HCT116 (cell line): ENCODE measurements at regions not wholly inside any gene's neighbourhood (a gene's known extent, or its start where the extent isn't known, plus 50 kb on each side); places are given as distances from the start of the nearest gene placed in this dataset.

Experiments
- ATAC-seq: fragments of 200-7000 bp; cut with Tn5 transposase; 2 replicates; pipeline ENCODE4 v1.9.1; 2020; ENCODE audit warnings: mild to moderate bottlenecking, moderate library complexity
- BruUV-seq: library from RNA; stranded (reverse); fragments of 400-500 nt; replicated peaks from 2 replicates; lab custom pipeline; 2021; lab: Mats Ljungman, UMichigan
- CTCF ChIA-PET: fragments of 300-600 bp; sonication (Branson Sonifier 250); formaldehyde crosslinking; loops from one replicate; lab custom pipeline; 2021; ENCODE audit warnings: antibody characterized with exemption; lab: Charles Lee
- POLR2A ChIA-PET: fragments of 300-600, 350-600 bp; sonication (Branson Sonifier 250); formaldehyde crosslinking; loops from one replicate; lab custom pipeline; 2021; ENCODE audit warnings: antibody characterized with exemption; lab: Charles Lee
- RAD21 ChIA-PET, 2 experiments: fragments of 300-600 bp; sonication (Branson Sonifier 250); formaldehyde crosslinking; loops; one replicate each; lab custom pipeline; 2023; ENCODE audit warnings: low total read pairs in 2 of 2; ENCODE audit not compliant: uncharacterized antibody in 2 of 2, unreplicated experiment in 2 of 2, low non-redundant PET in 1 of 2; lab: Charles Lee
- DNase-seq: peaks from one replicate; pipeline ENCODE4 v3.0.0-alpha.2; 2010; ENCODE audit warnings: low read depth, low spot score
- H2AFZ ChIP-seq: fragments of 200-600 bp; shearing (Covaris generic), sonication (generic); 2 replicates; pipeline ENCODE4 v1.6.1; 2017; ENCODE audit warnings: low read depth, mixed run types, mixed read lengths, antibody characterized with exemption, low read length; ENCODE audit not compliant: poor library complexity, severe bottlenecking
- H3K27ac ChIP-seq: 2 replicates; pipeline ENCODE4 v1.5.1; 2012; ENCODE audit warnings: low read depth, low read length
- H3K27me3 ChIP-seq: fragments of 200-600 bp; sonication (generic); 2 replicates; pipeline ENCODE4 v1.6.1; 2016; ENCODE audit warnings: mixed run types, low read length, mixed read lengths; ENCODE audit not compliant: insufficient read depth
- H3K36me3 ChIP-seq, 2 experiments: fragments of 200-500 bp in 1 of 2; fragments of 200-600 bp in 1 of 2; sonication (Bioruptor generic) in 1 of 2; sonication (generic) in 1 of 2; 2 replicates each; pipeline versions ENCODE4 v1.5.1 to v1.6.1; 2014 to 2016; ENCODE audit warnings: low read length in 2 of 2, inconsistent platforms in 1 of 2, mixed read lengths in 1 of 2, mixed run types in 1 of 2; ENCODE audit not compliant: insufficient read depth in 2 of 2, control insufficient read depth in 1 of 2
- H3K4me1 ChIP-seq, 2 experiments: fragments of 200-600 bp in 1 of 2; sonication (generic) in 1 of 2; 2 replicates each; pipeline versions ENCODE4 v1.5.1 to v1.6.1; 2012 to 2017; ENCODE audit warnings: low read length in 2 of 2, inconsistent platforms in 1 of 2, mild to moderate bottlenecking in 1 of 2, mixed read lengths in 1 of 2, mixed run types in 1 of 2, moderate library complexity in 1 of 2; ENCODE audit not compliant: insufficient read depth in 2 of 2, control insufficient read depth in 1 of 2
- H3K4me2 ChIP-seq: fragments of 200-600 bp; sonication (generic); 2 replicates; pipeline ENCODE4 v1.6.1; 2017; ENCODE audit warnings: mixed run types, low read length, mixed read lengths
- H3K4me3 ChIP-seq, 2 experiments: fragments of 200-600 bp in 1 of 2; sonication (generic) in 1 of 2; replicated peaks in 1 of 2; 2 replicates each; pipeline ENCODE4 v1.5.1; 2011 to 2016; ENCODE audit warnings: low read length in 2 of 2, control low read depth in 1 of 2, low read depth in 1 of 2, mild to moderate bottlenecking in 1 of 2, mixed read lengths in 1 of 2, mixed run types in 1 of 2
- H3K79me2 ChIP-seq: fragments of 200-600 bp; sonication (generic); 2 replicates; pipeline ENCODE4 v1.6.1; 2017; ENCODE audit warnings: mild to moderate bottlenecking, mixed run types, low read length, moderate library complexity, mixed read lengths; ENCODE audit not compliant: insufficient read depth
- H3K9ac ChIP-seq: fragments of 200-600 bp; sonication (generic); 2 replicates; pipeline ENCODE4 v1.6.1; 2016; ENCODE audit warnings: low read length, mixed read lengths
- H3K9me2 ChIP-seq: fragments of 200-600 bp; sonication (generic), shearing (Covaris generic); 2 replicates; pipeline ENCODE4 v1.6.1; 2017; ENCODE audit warnings: mixed run types, mild to moderate bottlenecking, moderate library complexity; ENCODE audit not compliant: insufficient read depth
- H3K9me3 ChIP-seq, 2 experiments: fragments of 200-500 bp in 1 of 2; fragments of 200-600 bp in 1 of 2; sonication (Bioruptor generic) in 1 of 2; sonication (generic) in 1 of 2; 2 replicates each; pipeline ENCODE4 v1.6.1; 2014 to 2017; ENCODE audit warnings: low read length in 2 of 2, mixed read lengths in 2 of 2, inconsistent platforms in 1 of 2, low read depth in 1 of 2, mild to moderate bottlenecking in 1 of 2, mixed run types in 1 of 2, moderate library complexity in 1 of 2; ENCODE audit not compliant: control insufficient read depth in 1 of 2, insufficient read depth in 1 of 2
- H4K20me1 ChIP-seq: fragments of 200-600 bp; sonication (generic), shearing (Covaris generic); 2 replicates; pipeline ENCODE4 v1.6.1; 2017; ENCODE audit warnings: mixed run types, mild to moderate bottlenecking, moderate library complexity; ENCODE audit not compliant: insufficient read depth
- CBX3 ChIP-seq: IDR thresholded peaks from 2 replicates; pipeline ENCODE4 v1.6.1; 2012; ENCODE audit warnings: low read depth
- CEBPB ChIP-seq: IDR thresholded peaks from 2 replicates; pipeline ENCODE4 v1.6.1; 2012; ENCODE audit warnings: low read depth
- EGR1 ChIP-seq: IDR thresholded peaks from 2 replicates; pipeline ENCODE4 v1.6.1; 2012; ENCODE audit warnings: low read depth
- ELF1 ChIP-seq: IDR thresholded peaks from 2 replicates; pipeline ENCODE4 v1.6.1; 2012; ENCODE audit warnings: low read depth, borderline replicate concordance
- EZH2 ChIP-seq: fragments of 200-600 bp; sonication (generic); IDR thresholded peaks from 2 replicates; pipeline ENCODE4 v1.6.1; 2017; ENCODE audit warnings: antibody characterized with exemption, mixed run types
- EZH2phosphoT487 ChIP-seq: fragments of 200-600 bp; IDR thresholded peaks from 2 replicates; pipeline ENCODE4 v1.6.1; 2018; ENCODE audit warnings: antibody characterized with exemption, borderline replicate concordance
- JUND ChIP-seq: IDR thresholded peaks from 2 replicates; pipeline ENCODE4 v1.6.1; 2012
- POLR2AphosphoS5 ChIP-seq: IDR thresholded peaks from 2 replicates; pipeline ENCODE4 v1.6.1; 2011; ENCODE audit warnings: mild to moderate bottlenecking, low read depth, low read length, moderate library complexity
- RAD21 ChIP-seq: IDR thresholded peaks from 2 replicates; pipeline ENCODE4 v1.6.1; 2012; ENCODE audit warnings: low read depth, mild to moderate bottlenecking
- SIN3A ChIP-seq: IDR thresholded peaks from 2 replicates; pipeline ENCODE4 v1.6.1; 2012; ENCODE audit warnings: low read depth
- SP1 ChIP-seq: IDR thresholded peaks from 2 replicates; pipeline ENCODE4 v1.6.1; 2012; ENCODE audit warnings: low read depth
- SRF ChIP-seq: IDR thresholded peaks from 2 replicates; pipeline ENCODE4 v1.6.1; 2012; ENCODE audit warnings: low read depth
- YY1 ChIP-seq: IDR thresholded peaks from 2 replicates; pipeline ENCODE4 v1.6.1; 2011; ENCODE audit warnings: low read length, low read depth, moderate library complexity, mild to moderate bottlenecking; ENCODE audit not compliant: insufficient replicate concordance; ENCODE audit errors: extremely low read depth
- ZFX ChIP-seq: fragments of 450-650 bp; IDR thresholded peaks from 2 replicates; pipeline ENCODE4 v1.6.1; 2017
- ZNF274 ChIP-seq: fragments of 200-500 bp; sonication (Bioruptor generic); IDR thresholded peaks from 2 replicates; pipeline ENCODE4 v1.6.1; 2014; ENCODE audit warnings: mild to moderate bottlenecking, low read depth, low read length, inconsistent platforms
- intact Hi-C: fragments of 100-400 bp; cut with micrococcal nuclease; formaldehyde crosslinking; loops from 2 replicates; pipeline ENCODE4 v1.10.0; 2022
- TF ChIP-seq, protein P1 (sequence below): IDR thresholded peaks from 2 replicates; pipeline ENCODE4 v1.6.1; 2012
- TF ChIP-seq, protein P2 (sequence below): IDR thresholded peaks from 2 replicates; pipeline ENCODE4 v1.6.1; 2012; ENCODE audit warnings: low read depth
- TF ChIP-seq, protein P3 (sequence below): IDR thresholded peaks from 2 replicates; pipeline ENCODE4 v1.6.1; 2011; ENCODE audit warnings: mild to moderate bottlenecking, low read length, moderate library complexity; ENCODE audit not compliant: insufficient replicate concordance; ENCODE audit errors: extremely low read depth

DNA sequence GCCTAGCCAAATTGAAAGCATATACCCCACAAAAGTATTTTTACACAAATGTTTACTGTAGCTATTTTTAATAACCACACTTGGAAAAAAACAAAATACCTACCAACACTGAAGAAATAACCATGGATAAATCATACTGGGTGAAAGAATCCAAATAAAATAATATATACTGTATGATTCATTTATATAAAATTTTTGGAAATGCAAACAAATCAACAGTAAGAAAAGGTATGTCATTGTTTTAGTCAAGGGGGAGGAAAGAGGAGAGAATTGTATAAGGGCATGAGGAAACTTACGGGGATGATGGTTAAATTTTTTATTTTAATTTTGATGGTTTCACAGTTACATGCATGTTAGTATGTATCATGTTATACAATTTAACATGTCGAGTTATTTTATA, 557.8 kb downstream of the TECRL start:
- H2AFZ ChIP-seq, result no peak overlapping the region
- no peaks in the 10 kb centered on the region for H3K4me1 ChIP-seq
- RAD21 ChIA-PET, result no interaction called here
- H3K9me2 ChIP-seq, result no peaks in the 10 kb centered on the region
- ATAC-seq (no peak), DNase-seq (no peak)
- H3K9ac ChIP-seq, result no peak overlapping the region
- H3K27me3 ChIP-seq, result no peaks in the 10 kb centered on the region
- no peaks in the 10 kb centered on the region for H3K79me2 ChIP-seq
- no peaks in the 10 kb centered on the region for H4K20me1 ChIP-seq
- no peak overlapping the region for H3K4me2 ChIP-seq
- peaks cover 3 to 13% of the 10 kb centered on the region in 2 experiments; a peak in 1 of 4 replicates for H3K9me3 ChIP-seq
- CTCF ChIA-PET, result no interaction called here
- intact Hi-C loops, result no loop called here
- no peak overlapping the region for H3K27ac ChIP-seq
- no peak overlapping the region for H3K4me3 ChIP-seq
- TF ChIP-seq SRF (no peak), EZH2 (no peak), JUND (no peak), CBX3 (no peak), ZNF274 (no peak), RAD21 (no peak), ZFX (no peak), ELF1 (no peak), YY1 (no peak), POLR2AphosphoS5 (no peak), SIN3A (no peak), EGR1 (no peak), EZH2phosphoT487 (no peak), SP1 (no peak), CEBPB (no peak)
- TF ChIP-seq, protein P1, sequence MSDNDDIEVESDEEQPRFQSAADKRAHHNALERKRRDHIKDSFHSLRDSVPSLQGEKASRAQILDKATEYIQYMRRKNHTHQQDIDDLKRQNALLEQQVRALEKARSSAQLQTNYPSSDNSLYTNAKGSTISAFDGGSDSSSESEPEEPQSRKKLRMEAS, result no peak
- TF ChIP-seq, protein P2, sequence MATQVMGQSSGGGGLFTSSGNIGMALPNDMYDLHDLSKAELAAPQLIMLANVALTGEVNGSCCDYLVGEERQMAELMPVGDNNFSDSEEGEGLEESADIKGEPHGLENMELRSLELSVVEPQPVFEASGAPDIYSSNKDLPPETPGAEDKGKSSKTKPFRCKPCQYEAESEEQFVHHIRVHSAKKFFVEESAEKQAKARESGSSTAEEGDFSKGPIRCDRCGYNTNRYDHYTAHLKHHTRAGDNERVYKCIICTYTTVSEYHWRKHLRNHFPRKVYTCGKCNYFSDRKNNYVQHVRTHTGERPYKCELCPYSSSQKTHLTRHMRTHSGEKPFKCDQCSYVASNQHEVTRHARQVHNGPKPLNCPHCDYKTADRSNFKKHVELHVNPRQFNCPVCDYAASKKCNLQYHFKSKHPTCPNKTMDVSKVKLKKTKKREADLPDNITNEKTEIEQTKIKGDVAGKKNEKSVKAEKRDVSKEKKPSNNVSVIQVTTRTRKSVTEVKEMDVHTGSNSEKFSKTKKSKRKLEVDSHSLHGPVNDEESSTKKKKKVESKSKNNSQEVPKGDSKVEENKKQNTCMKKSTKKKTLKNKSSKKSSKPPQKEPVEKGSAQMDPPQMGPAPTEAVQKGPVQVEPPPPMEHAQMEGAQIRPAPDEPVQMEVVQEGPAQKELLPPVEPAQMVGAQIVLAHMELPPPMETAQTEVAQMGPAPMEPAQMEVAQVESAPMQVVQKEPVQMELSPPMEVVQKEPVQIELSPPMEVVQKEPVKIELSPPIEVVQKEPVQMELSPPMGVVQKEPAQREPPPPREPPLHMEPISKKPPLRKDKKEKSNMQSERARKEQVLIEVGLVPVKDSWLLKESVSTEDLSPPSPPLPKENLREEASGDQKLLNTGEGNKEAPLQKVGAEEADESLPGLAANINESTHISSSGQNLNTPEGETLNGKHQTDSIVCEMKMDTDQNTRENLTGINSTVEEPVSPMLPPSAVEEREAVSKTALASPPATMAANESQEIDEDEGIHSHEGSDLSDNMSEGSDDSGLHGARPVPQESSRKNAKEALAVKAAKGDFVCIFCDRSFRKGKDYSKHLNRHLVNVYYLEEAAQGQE, result no peak
- TF ChIP-seq, protein P3, sequence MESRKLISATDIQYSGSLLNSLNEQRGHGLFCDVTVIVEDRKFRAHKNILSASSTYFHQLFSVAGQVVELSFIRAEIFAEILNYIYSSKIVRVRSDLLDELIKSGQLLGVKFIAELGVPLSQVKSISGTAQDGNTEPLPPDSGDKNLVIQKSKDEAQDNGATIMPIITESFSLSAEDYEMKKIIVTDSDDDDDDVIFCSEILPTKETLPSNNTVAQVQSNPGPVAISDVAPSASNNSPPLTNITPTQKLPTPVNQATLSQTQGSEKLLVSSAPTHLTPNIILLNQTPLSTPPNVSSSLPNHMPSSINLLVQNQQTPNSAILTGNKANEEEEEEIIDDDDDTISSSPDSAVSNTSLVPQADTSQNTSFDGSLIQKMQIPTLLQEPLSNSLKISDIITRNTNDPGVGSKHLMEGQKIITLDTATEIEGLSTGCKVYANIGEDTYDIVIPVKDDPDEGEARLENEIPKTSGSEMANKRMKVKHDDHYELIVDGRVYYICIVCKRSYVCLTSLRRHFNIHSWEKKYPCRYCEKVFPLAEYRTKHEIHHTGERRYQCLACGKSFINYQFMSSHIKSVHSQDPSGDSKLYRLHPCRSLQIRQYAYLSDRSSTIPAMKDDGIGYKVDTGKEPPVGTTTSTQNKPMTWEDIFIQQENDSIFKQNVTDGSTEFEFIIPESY, result no peak
- no TSS peak for BruUV-seq
- POLR2A ChIA-PET, result no interaction called here
- H3K36me3 ChIP-seq, result no peaks in the 10 kb centered on the region
